Spleen (tissue), 11 donors: ENCODE measurements at regions not wholly inside any gene's neighbourhood (a gene's known extent, or its start where the extent isn't known, plus 50 kb on each side); places are given as distances from the start of the nearest gene placed in this dataset.

Experiments
- DNase-seq: peaks from one replicate; pipeline ENCODE4 v3.0.0-alpha.2; 2020
- H3K27ac ChIP-seq, 8 donors: fragments of 200-600 bp; sonication (generic) in 7 of 8; 1 replicate in 4 of 8; 2 replicates in 4 of 8; pipeline versions ENCODE4 v1.5.0 to v1.8.0; 2016 to 2021; ENCODE audit warnings: inconsistent platforms in 4 of 8, mild to moderate bottlenecking in 4 of 8, moderate library complexity in 1 of 8
- H3K27me3 ChIP-seq, 7 donors: fragments of 200-600 bp; sonication (generic) in 6 of 7; replicated peaks in 1 of 7; 1 replicate in 4 of 7; 2 replicates in 3 of 7; pipeline versions ENCODE4 v1.5.0 to v1.8.0; 2016 to 2021; ENCODE audit warnings: inconsistent platforms in 3 of 7, mild to moderate bottlenecking in 1 of 7
- H3K36me3 ChIP-seq, 6 donors: fragments of 200-600 bp; sonication (generic) in 5 of 6; 1 replicate in 4 of 6; 2 replicates in 2 of 6; pipeline versions ENCODE4 v1.5.0 to v1.8.0; 2016 to 2021; ENCODE audit warnings: inconsistent platforms in 2 of 6
- H3K4me1 ChIP-seq, 6 donors: fragments of 200-600 bp; sonication (generic) in 5 of 6; 1 replicate in 3 of 6; 2 replicates in 3 of 6; pipeline versions ENCODE4 v1.5.0 to v1.8.0; 2016 to 2021; ENCODE audit warnings: inconsistent platforms in 3 of 6
- H3K4me3 ChIP-seq, 8 donors: fragments of 200-600 bp; sonication (generic) in 7 of 8; 1 replicate in 4 of 8; 2 replicates in 4 of 8; pipeline versions ENCODE4 v1.5.0 to v1.8.0; 2016 to 2021; ENCODE audit warnings: inconsistent platforms in 4 of 8, mild to moderate bottlenecking in 4 of 8, moderate library complexity in 2 of 8
- H3K9me3 ChIP-seq, 8 donors: fragments of 200-600 bp; sonication (generic) in 7 of 8; 1 replicate in 4 of 8; 2 replicates in 4 of 8; pipeline versions ENCODE4 v1.5.0 to v1.8.0; 2016 to 2021; ENCODE audit warnings: inconsistent platforms in 4 of 8
- CTCF ChIP-seq, 11 experiments: fragments of 200-600 bp in 7 of 11; fragments of 450-650 bp in 4 of 11; sonication (generic) in 4 of 11; IDR thresholded peaks in 8 of 11; conservative IDR thresholded peaks in 3 of 11; 1 replicate in 7 of 11; 2 replicates in 4 of 11; pipeline versions ENCODE4 v1.4.0 to v1.8.0; 2016 to 2021; ENCODE audit warnings: antibody characterized with exemption in 11 of 11, inconsistent platforms in 4 of 11, mild to moderate bottlenecking in 1 of 11
- POLR2A ChIP-seq, 3 donors: fragments of 450-650 bp; IDR thresholded peaks; one replicate each; pipeline ENCODE4 v1.5.1; 2017; ENCODE audit warnings: antibody characterized with exemption in 3 of 3, mild to moderate bottlenecking in 1 of 3
- POLR2AphosphoS5 ChIP-seq, 3 donors: sonication (generic); formaldehyde crosslinking; IDR thresholded peaks; one replicate each; pipeline ENCODE4 v1.5.1; 2017; ENCODE audit warnings: antibody characterized with exemption in 3 of 3
- WGBS, 5 donors: extraction: QIAGEN DNeasy Blood & Tissue Kit in 3 of 5; methylation state at CpG; one replicate each; pipeline versions ENCODE4 v1.1.5 to v1.1.7; 2013 to 2018; 5-methylcytosine and 5-hydroxymethylcytosine counted together
- intact Hi-C: fragments of 100-400 bp; cut with DNase I; formaldehyde crosslinking; loops from one replicate; pipeline ENCODE4 v1.15.0; 2023; ENCODE audit warnings: low total_unique reads
- donor health status: healthy with polysubstance abuse.
- donor health status: DM: no; HTN: no; CAD: no; lungs with moderate emphysema.
- donor health status: DM: no; HTN: no; CAD: no.
- donor health status: Bipolar disorder and iron deficiency.
- donor health status: healthy.
- donor health status: DM: no; HTN: no; CAD: no.
- donor health status: DM: yes; HTN: yes; CAD: no.

DNA sequence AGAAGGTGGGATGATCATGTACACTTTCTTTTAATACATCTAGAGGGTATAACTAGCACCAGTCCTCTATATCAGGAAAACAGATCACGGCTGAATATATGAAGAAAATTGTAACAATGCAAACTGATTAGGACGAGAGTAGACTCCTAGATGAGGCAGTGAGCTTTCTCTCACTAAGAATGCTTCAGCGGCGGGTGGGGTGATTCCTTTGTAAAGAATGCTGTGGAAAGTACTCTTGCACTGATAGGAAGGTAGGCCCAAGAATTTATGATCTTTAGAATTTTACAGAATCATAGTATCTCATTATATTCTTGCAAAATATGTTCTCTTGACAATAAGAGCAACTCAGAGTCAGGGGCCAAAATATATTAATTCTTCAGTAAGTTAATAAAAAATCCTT, 133.0 kb downstream of the LMNTD1 start:
- DNase-seq, result no peak
- Histone ChIP-seq H3K9me3 (no peaks in the 10 kb centered on the region), H3K4me1 (no peaks in the 10 kb centered on the region), H3K27ac (no peak overlapping the region), H3K36me3 (no peaks in the 10 kb centered on the region), H3K27me3 (no peaks in the 10 kb centered on the region), H3K4me3 (no peak overlapping the region)
- WGBS, 5 donors, result 54 to 69% (median 55%) methylated on average over 4 of the region's 4 CpGs
- intact Hi-C loops, result no loop called here
- TF ChIP-seq POLR2AphosphoS5 (IDR thresholded peaks at IDR 0.05), result no peak
- TF ChIP-seq POLR2A (IDR thresholded peaks at IDR 0.05), result no peak
- TF ChIP-seq CTCF (IDR thresholded peaks at IDR 0.05 in 8 of 11, conservative IDR thresholded peaks at IDR 0.05 in 3 of 11), result no peak

GRCh38 chr12:25419595-25419994, 133.5 kb downstream of the LMNTD1 start:
- intact Hi-C loops, result no loop called here
- no peaks in the 10 kb centered on the region for H3K27me3 ChIP-seq
- H3K4me1 ChIP-seq, result no peaks in the 10 kb centered on the region
- TF ChIP-seq POLR2A (IDR thresholded peaks at IDR 0.05) (no peak), CTCF (IDR thresholded peaks at IDR 0.05 in 8 of 11, conservative IDR thresholded peaks at IDR 0.05 in 3 of 11) (no peak), POLR2AphosphoS5 (IDR thresholded peaks at IDR 0.05) (no peak)
- H3K4me3 ChIP-seq, result no peak overlapping the region
- H3K27ac ChIP-seq, result no peak overlapping the region
- no peaks in the 10 kb centered on the region for H3K36me3 ChIP-seq
- H3K9me3 ChIP-seq, result no peaks in the 10 kb centered on the region
- no peak for DNase-seq
- 64 to 79% (median 70%) methylated on average over 2 of the region's 2 CpGs for WGBS, 5 donors

DNA sequence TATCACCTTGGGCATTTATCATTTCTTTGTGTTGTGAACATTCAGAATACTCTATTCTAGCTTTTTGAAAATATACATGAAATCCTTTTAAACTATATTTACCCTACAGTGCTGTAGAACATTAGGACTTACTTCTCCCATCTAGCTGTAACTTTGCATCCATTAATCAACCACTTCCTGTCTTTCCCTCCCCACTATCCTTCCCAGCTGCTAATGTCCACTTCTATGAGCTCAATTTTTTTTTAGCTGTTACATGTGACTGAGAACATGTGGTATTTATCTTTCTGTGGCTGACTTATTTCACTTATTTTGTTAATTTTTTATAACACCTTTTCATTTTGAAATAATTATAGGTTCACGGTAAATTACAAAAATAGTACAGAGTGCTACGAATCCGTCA, 136.0 kb downstream of the LMNTD1 start:
- Histone ChIP-seq H3K36me3 (no peaks in the 10 kb centered on the region), H3K27me3 (no peaks in the 10 kb centered on the region), H3K4me1 (no peaks in the 10 kb centered on the region), H3K4me3 (no peak overlapping the region), H3K9me3 (no peaks in the 10 kb centered on the region), H3K27ac (no peak overlapping the region)
- intact Hi-C loops, result no loop called here
- DNase-seq, result no peak
- TF ChIP-seq POLR2AphosphoS5 (IDR thresholded peaks at IDR 0.05), result no peak
- no peak for TF ChIP-seq POLR2A (IDR thresholded peaks at IDR 0.05)
- no peak for TF ChIP-seq CTCF (IDR thresholded peaks at IDR 0.05 in 8 of 11, conservative IDR thresholded peaks at IDR 0.05 in 3 of 11)
- 78 to 90% (median 86%) methylated on average over 3 of the region's 3 CpGs for WGBS, 5 donors

DNA sequence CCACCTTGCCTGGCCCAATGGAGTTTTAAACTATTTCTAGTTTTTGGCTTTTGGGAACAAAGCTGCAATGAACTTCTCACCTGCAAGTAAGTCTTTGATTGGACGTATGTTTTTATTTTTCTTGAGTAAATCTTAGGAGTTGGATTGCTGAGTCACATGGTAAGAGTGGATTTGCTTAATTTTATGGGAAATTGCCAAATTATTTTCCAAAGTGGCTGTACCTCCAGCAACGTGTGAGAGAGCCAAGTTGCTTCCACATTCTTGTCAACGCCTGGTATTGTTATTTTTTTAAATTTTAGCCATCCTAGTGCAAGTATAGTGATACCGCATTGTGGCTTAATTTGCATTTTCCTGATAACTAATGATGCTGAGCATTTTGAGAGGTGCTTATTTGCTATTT, 136.6 kb downstream of the LMNTD1 start:
- no peak overlapping the region for H3K4me3 ChIP-seq
- TF ChIP-seq POLR2AphosphoS5 (IDR thresholded peaks at IDR 0.05), result no peak
- TF ChIP-seq POLR2A (IDR thresholded peaks at IDR 0.05), result no peak
- no peak for TF ChIP-seq CTCF (IDR thresholded peaks at IDR 0.05 in 8 of 11, conservative IDR thresholded peaks at IDR 0.05 in 3 of 11)
- no peaks in the 10 kb centered on the region for H3K36me3 ChIP-seq
- 58 to 83% (median 64%) methylated on average over 4 of the region's 4 CpGs for WGBS, 5 donors
- H3K9me3 ChIP-seq, result no peaks in the 10 kb centered on the region
- H3K27me3 ChIP-seq, result no peaks in the 10 kb centered on the region
- no peaks in the 10 kb centered on the region for H3K4me1 ChIP-seq
- H3K27ac ChIP-seq, result no peak overlapping the region
- intact Hi-C loops, result no loop called here
- no peak for DNase-seq
